Neural cell (in vitro differentiated cells): ENCODE measurements at regions not wholly inside any gene's neighbourhood (a gene's known extent, or its start where the extent isn't known, plus 50 kb on each side); places are given as distances from the start of the nearest gene placed in this dataset.

ENCODE experiments used
- H2AFZ ChIP-seq: fragments of 200-600, 300-800 bp; sonication (generic), shearing (Covaris generic); 2 replicates; pipeline ENCODE4 v1.6.0; 2014; ENCODE audit warnings: low read depth, mild to moderate bottlenecking, antibody characterized with exemption, low read length, moderate library complexity
- H3F3A ChIP-seq: fragments of 200-600 bp; shearing (Covaris generic); 2 replicates; pipeline ENCODE4 v1.6.1; 2016; ENCODE audit warnings: mild to moderate bottlenecking, moderate library complexity, mixed read lengths, antibody characterized with exemption, low read length; ENCODE audit not compliant: insufficient read depth, poor library complexity, severe bottlenecking
- H3K27ac ChIP-seq: fragments of 200-600, 300-800 bp; sonication (generic), shearing (Covaris generic); 2 replicates; pipeline ENCODE4 v1.5.1; 2014; ENCODE audit warnings: mild to moderate bottlenecking, low read length, moderate library complexity
- H3K27me3 ChIP-seq: fragments of 300-800, 200-600 bp; sonication (generic), shearing (Covaris generic); 2 replicates; pipeline ENCODE4 v1.6.0; 2014; ENCODE audit warnings: mild to moderate bottlenecking, low read depth, low read length, moderate library complexity; ENCODE audit not compliant: insufficient read depth
- H3K36me3 ChIP-seq: fragments of 300-800, 200-600 bp; sonication (generic), shearing (Covaris generic); 2 replicates; pipeline ENCODE4 v1.5.1; 2014; ENCODE audit warnings: mild to moderate bottlenecking, antibody characterized with exemption, low read length, moderate library complexity; ENCODE audit not compliant: insufficient read depth
- H3K4me2 ChIP-seq: fragments of 300-800, 200-600 bp; sonication (generic), shearing (Covaris generic); 2 replicates; pipeline ENCODE4 v1.6.0; 2014; ENCODE audit warnings: mild to moderate bottlenecking, low read length
- H3K4me3 ChIP-seq: fragments of 300-800, 200-600 bp; sonication (generic), shearing (Covaris generic); 2 replicates; pipeline ENCODE4 v1.5.1; 2014; ENCODE audit warnings: mild to moderate bottlenecking, low read length, moderate library complexity
- H3K79me2 ChIP-seq: fragments of 200-600 bp; shearing (Covaris generic); replicated peaks from 2 replicates; pipeline ENCODE4 v1.6.0; 2014; ENCODE audit warnings: mild to moderate bottlenecking, low read length, moderate library complexity; ENCODE audit not compliant: insufficient read depth
- H3K9ac ChIP-seq: fragments of 300-800, 200-600 bp; sonication (generic), shearing (Covaris generic); 2 replicates; pipeline ENCODE4 v1.6.1; 2016; ENCODE audit warnings: mild to moderate bottlenecking, low read length, mixed read lengths
- H3K9me2 ChIP-seq: fragments of 200-600 bp; shearing (Covaris generic); 2 replicates; pipeline ENCODE4 v1.6.1; 2016; ENCODE audit warnings: mild to moderate bottlenecking, low read length, mixed read lengths; ENCODE audit not compliant: insufficient read depth
- H3K9me3 ChIP-seq: fragments of 200-600, 300-800 bp; sonication (generic), shearing (Covaris generic); 2 replicates; pipeline ENCODE4 v1.6.1; 2016; ENCODE audit warnings: mild to moderate bottlenecking, mixed run types, low read length, moderate library complexity, mixed read lengths
- H4K20me1 ChIP-seq: fragments of 200-600 bp; shearing (Covaris generic); 2 replicates; pipeline ENCODE4 v1.6.1; 2016; ENCODE audit warnings: mild to moderate bottlenecking, mixed run types; ENCODE audit not compliant: insufficient read depth
- CTCF ChIP-seq: fragments of 450-650 bp; IDR thresholded peaks from 2 replicates; pipeline ENCODE4 v1.5.1; 2014; ENCODE audit warnings: antibody characterized with exemption, mild to moderate bottlenecking, moderate library complexity; ENCODE audit not compliant: poor library complexity, severe bottlenecking
- EP300 ChIP-seq: fragments of 450-650 bp; conservative IDR thresholded peaks from 2 replicates; pipeline ENCODE4 v1.6.1; 2014; ENCODE audit warnings: antibody characterized with exemption, mild to moderate bottlenecking, moderate library complexity; ENCODE audit not compliant: poor library complexity, severe bottlenecking
- EZH2 ChIP-seq: fragments of 200-600, 300-800 bp; shearing (Covaris generic), sonication (generic); IDR thresholded peaks from 2 replicates; pipeline ENCODE4 v1.6.1; 2014; ENCODE audit warnings: antibody characterized with exemption, low read length, borderline replicate concordance, mild to moderate bottlenecking; ENCODE audit not compliant: insufficient read depth, poor library complexity, severe bottlenecking
- MXI1 ChIP-seq: fragments of 450-650 bp; conservative IDR thresholded peaks from 2 replicates; pipeline ENCODE4 v1.6.1; 2014; ENCODE audit warnings: antibody characterized with exemption, mild to moderate bottlenecking; ENCODE audit not compliant: poor library complexity, severe bottlenecking
- POLR2AphosphoS5 ChIP-seq: IDR thresholded peaks from 2 replicates; pipeline ENCODE4 v1.6.1; 2012
- RAD21 ChIP-seq: fragments of 450-650 bp; conservative IDR thresholded peaks from 2 replicates; pipeline ENCODE4 v1.6.1; 2014; ENCODE audit warnings: antibody characterized with exemption, mild to moderate bottlenecking, moderate library complexity
- SMC3 ChIP-seq: fragments of 450-650 bp; conservative IDR thresholded peaks from 2 replicates; pipeline ENCODE4 v1.6.1; 2014; ENCODE audit warnings: antibody characterized with exemption, mild to moderate bottlenecking, moderate library complexity; ENCODE audit not compliant: poor library complexity
- TAF1 ChIP-seq: IDR thresholded peaks from 2 replicates; pipeline ENCODE4 v1.6.1; 2012; ENCODE audit warnings: low read depth
- TF ChIP-seq, protein P1 (sequence below): IDR thresholded peaks from 2 replicates; pipeline ENCODE4 v1.6.1; 2012; ENCODE audit warnings: borderline replicate concordance

- Histone ChIP-seq H3K36me3 (no peaks in the 10 kb centered on the region), H3K79me2 (no peaks in the 10 kb centered on the region), H3K27me3 (no peaks in the 10 kb centered on the region), H2AFZ (no peak overlapping the region), H3K9me3 (no peaks in the 10 kb centered on the region), H3K9ac (no peak overlapping the region), H3K4me3 (no peak overlapping the region), H4K20me1 (no peaks in the 10 kb centered on the region), H3K9me2 (no peaks in the 10 kb centered on the region), H3K27ac (no peak overlapping the region), H3K4me2 (no peak overlapping the region), H3F3A (no peaks in the 10 kb centered on the region)
- TF ChIP-seq RAD21 (no peak), POLR2AphosphoS5 (no peak), SMC3 (no peak), CTCF (no peak), EZH2 (no peak), MXI1 (no peak), TAF1 (no peak), EP300 (no peak)
- TF ChIP-seq, protein P1, sequence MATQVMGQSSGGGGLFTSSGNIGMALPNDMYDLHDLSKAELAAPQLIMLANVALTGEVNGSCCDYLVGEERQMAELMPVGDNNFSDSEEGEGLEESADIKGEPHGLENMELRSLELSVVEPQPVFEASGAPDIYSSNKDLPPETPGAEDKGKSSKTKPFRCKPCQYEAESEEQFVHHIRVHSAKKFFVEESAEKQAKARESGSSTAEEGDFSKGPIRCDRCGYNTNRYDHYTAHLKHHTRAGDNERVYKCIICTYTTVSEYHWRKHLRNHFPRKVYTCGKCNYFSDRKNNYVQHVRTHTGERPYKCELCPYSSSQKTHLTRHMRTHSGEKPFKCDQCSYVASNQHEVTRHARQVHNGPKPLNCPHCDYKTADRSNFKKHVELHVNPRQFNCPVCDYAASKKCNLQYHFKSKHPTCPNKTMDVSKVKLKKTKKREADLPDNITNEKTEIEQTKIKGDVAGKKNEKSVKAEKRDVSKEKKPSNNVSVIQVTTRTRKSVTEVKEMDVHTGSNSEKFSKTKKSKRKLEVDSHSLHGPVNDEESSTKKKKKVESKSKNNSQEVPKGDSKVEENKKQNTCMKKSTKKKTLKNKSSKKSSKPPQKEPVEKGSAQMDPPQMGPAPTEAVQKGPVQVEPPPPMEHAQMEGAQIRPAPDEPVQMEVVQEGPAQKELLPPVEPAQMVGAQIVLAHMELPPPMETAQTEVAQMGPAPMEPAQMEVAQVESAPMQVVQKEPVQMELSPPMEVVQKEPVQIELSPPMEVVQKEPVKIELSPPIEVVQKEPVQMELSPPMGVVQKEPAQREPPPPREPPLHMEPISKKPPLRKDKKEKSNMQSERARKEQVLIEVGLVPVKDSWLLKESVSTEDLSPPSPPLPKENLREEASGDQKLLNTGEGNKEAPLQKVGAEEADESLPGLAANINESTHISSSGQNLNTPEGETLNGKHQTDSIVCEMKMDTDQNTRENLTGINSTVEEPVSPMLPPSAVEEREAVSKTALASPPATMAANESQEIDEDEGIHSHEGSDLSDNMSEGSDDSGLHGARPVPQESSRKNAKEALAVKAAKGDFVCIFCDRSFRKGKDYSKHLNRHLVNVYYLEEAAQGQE = no peak
Observed at GRCh38 chr9:15101095-15101494, 190.9 kb upstream of the FREM1 start.

GRCh38 chr9:15100571-15100970 lies 190.3 kb upstream of the FREM1 start:
- no peaks in the 10 kb centered on the region for H4K20me1 ChIP-seq
- no peaks in the 10 kb centered on the region for H3K9me2 ChIP-seq
- H3K9me3 ChIP-seq = no peaks in the 10 kb centered on the region
- H2AFZ ChIP-seq = no peak overlapping the region
- no peaks in the 10 kb centered on the region for H3F3A ChIP-seq
- H3K4me2 ChIP-seq = no peak overlapping the region
- H3K27me3 ChIP-seq = no peaks in the 10 kb centered on the region
- H3K79me2 ChIP-seq = no peaks in the 10 kb centered on the region
- H3K27ac ChIP-seq = no peak overlapping the region
- no peak overlapping the region for H3K4me3 ChIP-seq
- H3K9ac ChIP-seq = no peak overlapping the region
- no peaks in the 10 kb centered on the region for H3K36me3 ChIP-seq
- TF ChIP-seq RAD21 = no peak
- TF ChIP-seq, protein P1 = no peak
- TF ChIP-seq MXI1 = no peak
- no peak for TF ChIP-seq SMC3
- no peak for TF ChIP-seq POLR2AphosphoS5
- TF ChIP-seq EP300 = no peak
- TF ChIP-seq CTCF = no peak
- TF ChIP-seq TAF1 = no peak
- no peak for TF ChIP-seq EZH2
